Ishikawa (cell line): ENCODE measurements at regions not wholly inside any gene's neighbourhood (a gene's known extent, or its start where the extent isn't known, plus 50 kb on each side); places are given as distances from the start of the nearest gene placed in this dataset.

ENCODE experiments used
- CEBPB ChIP-seq: IDR thresholded peaks from 2 replicates; pipeline ENCODE4 v1.6.1; 2012
- CREB1 ChIP-seq: IDR thresholded peaks from 2 replicates; pipeline ENCODE4 v1.6.1; 2012; ENCODE audit warnings: low read depth
- EGR1 ChIP-seq: IDR thresholded peaks from 2 replicates; pipeline ENCODE4 v1.6.1; 2012
- EP300 ChIP-seq: IDR thresholded peaks from 2 replicates; pipeline ENCODE4 v1.6.1; 2012; ENCODE audit warnings: borderline replicate concordance
- FOXM1 ChIP-seq: IDR thresholded peaks from 2 replicates; pipeline ENCODE4 v1.6.1; 2012; ENCODE audit warnings: low read depth, borderline replicate concordance
- NFIC ChIP-seq: IDR thresholded peaks from 2 replicates; pipeline ENCODE4 v1.6.1; 2012
- RAD21 ChIP-seq: IDR thresholded peaks from 2 replicates; pipeline ENCODE4 v1.6.1; 2012; ENCODE audit warnings: low read depth
- REST ChIP-seq: IDR thresholded peaks from 2 replicates; pipeline ENCODE4 v1.6.1; 2012; ENCODE audit warnings: low read depth, mild to moderate bottlenecking
- TAF1 ChIP-seq: IDR thresholded peaks from 2 replicates; pipeline ENCODE4 v1.6.1; 2012; ENCODE audit warnings: low read depth, mild to moderate bottlenecking
- TCF12 ChIP-seq: IDR thresholded peaks from 2 replicates; pipeline ENCODE4 v1.6.1; 2012; ENCODE audit warnings: low read depth
- TEAD4 ChIP-seq: IDR thresholded peaks from 2 replicates; pipeline ENCODE4 v1.6.1; 2012
- USF1 ChIP-seq: IDR thresholded peaks from 2 replicates; pipeline ENCODE4 v1.6.1; 2012
- YY1 ChIP-seq: IDR thresholded peaks from 2 replicates; pipeline ENCODE4 v1.6.1; 2012; ENCODE audit warnings: low read depth

- TF ChIP-seq TEAD4 (no peak), TAF1 (no peak), RAD21 (no peak), EP300 (no peak), USF1 (no peak), YY1 (no peak), TCF12 (no peak), REST (no peak), CEBPB (no peak), NFIC (no peak), EGR1 (no peak), CREB1 (no peak), FOXM1 (no peak)
Observed at GRCh38 chr2:71785516-71785981, 332.2 kb downstream of the DYSF start.
